Motor neuron (in vitro differentiated cells): ENCODE measurements at regions not wholly inside any gene's neighbourhood (a gene's known extent, or its start where the extent isn't known, plus 50 kb on each side); places are given as distances from the start of the nearest gene placed in this dataset.
A peak's percentile ranks its signal among the peaks of the same experiment; 100 is the strongest.
"Not testable (repeated sequence)": the region's sequence is repeated elsewhere in the genome, so short reads cannot be mapped to it uniquely, and the experiment has no call there.

Source experiments
- ATAC-seq, 8 experiments: fragments of 200-7000 bp; cut with Tn5 transposase; replicated peaks in 6 of 8; 2 replicates each; pipeline ENCODE4 v1.8.0; 2021; ENCODE audit warnings: mild to moderate bottlenecking in 8 of 8, moderate library complexity in 8 of 8
- H3K27ac ChIP-seq, 2 donors: fragments of 250-450 bp; sonication (Bioruptor Pico); 2 replicates each; pipeline ENCODE4 v1.9.0; 2021; ENCODE audit warnings: antibody characterized with exemption in 2 of 2, mild to moderate bottlenecking in 2 of 2, moderate library complexity in 1 of 2
- H3K4me1 ChIP-seq, 2 donors: fragments of 250-450 bp; sonication (Bioruptor Pico); replicated peaks in 1 of 2; 2 replicates each; pipeline ENCODE4 v1.6.1; 2021; ENCODE audit warnings: antibody characterized with exemption in 2 of 2, mild to moderate bottlenecking in 2 of 2, moderate library complexity in 1 of 2
- H3K4me3 ChIP-seq, 5 donors: fragments of 250-450 bp; sonication (Bioruptor Pico); 2 replicates each; pipeline ENCODE4 v1.9.0; 2021; ENCODE audit warnings: antibody characterized with exemption in 5 of 5, mild to moderate bottlenecking in 5 of 5, moderate library complexity in 4 of 5
- WGBS, 10 experiments: fragments of 450-650 bp; shearing (Covaris generic); methylation state at CpG; one replicate each; pipeline ENCODE4 v1.0.0; 2022; 5-methylcytosine and 5-hydroxymethylcytosine counted together
- in situ Hi-C, 9 experiments: fragments of 400-800 bp; cut with MboI; loops; one replicate each; pipeline ENCODE4 v1.15.0; 2021; ENCODE audit warnings: low sequenced_read_pairs in 9 of 9, low pct_unique_long_range_greater_than_20kb in 2 of 9; ENCODE audit not compliant: unreplicated experiment in 9 of 9

DNA sequence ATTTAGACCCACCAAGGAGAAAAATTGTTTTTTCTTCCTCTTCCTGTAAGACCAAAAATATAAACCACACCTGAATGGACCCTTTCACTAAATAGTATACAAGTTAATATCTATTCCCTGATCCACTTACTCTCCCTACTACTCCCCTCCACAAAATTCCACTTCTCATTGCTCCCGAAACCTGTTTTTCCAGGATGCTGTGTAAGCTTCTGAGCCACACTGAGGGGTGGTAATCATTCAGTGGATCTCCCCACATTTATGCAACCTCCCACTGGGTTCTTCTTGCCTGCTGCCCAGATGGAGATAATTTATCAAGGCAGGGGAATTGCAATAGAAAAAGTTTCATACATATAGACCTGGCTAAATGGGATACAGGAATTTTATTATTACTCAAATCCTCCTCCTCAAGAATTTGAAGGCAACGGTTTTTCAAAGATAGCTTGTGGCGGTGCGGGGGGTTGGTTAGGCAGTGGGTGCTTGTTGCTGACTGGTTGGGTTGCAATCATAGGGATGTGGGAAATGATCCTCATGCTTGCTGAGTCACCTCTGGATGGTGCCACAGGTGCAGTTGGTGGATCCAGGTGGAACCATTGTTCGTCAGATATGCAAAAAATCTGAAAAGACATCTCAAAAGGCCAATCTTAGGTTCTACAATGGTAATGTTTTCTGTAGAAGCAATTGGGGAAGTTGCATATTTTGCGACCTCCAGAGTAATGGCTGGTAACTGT is 970.3 kb downstream of the CNTNAP5 start:
- in situ Hi-C loops: no loop called here
- WGBS, 10 experiments: 20 to 93% (median 75%) methylated on average over 1 to 5 of the region's 6 CpGs
- Histone ChIP-seq H3K27ac (no peak overlapping the region), H3K4me1 (peaks cover 0 to 8% of the 10 kb centered on the region in 2 donors), H3K4me3 (no peak overlapping the region)
- no peak for ATAC-seq

DNA sequence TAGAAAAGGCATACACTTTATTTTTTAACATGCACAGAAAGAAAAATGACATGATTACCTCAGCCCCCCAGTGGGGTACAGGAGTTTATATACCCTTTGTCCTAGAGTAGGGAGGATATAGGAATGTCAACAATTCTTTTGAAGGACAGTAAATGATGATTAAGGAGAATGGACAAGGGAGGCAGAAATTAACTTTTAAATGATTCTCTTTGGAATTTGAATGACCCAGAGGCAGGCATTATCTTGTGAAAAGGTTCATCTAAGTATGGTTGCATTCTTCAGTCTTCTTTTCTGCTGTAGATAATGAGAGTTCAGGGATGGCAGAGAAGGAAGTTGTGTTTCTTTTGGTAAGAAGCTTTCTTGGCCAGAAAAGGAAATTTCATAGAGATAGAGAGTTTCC is 971.3 kb downstream of the CNTNAP5 start:
- H3K4me1 ChIP-seq: peaks cover 0 to 8% of the 10 kb centered on the region in 2 donors
- no peak for ATAC-seq
- H3K27ac ChIP-seq: no peak overlapping the region
- in situ Hi-C loops: no loop called here
- no peak overlapping the region for H3K4me3 ChIP-seq

DNA sequence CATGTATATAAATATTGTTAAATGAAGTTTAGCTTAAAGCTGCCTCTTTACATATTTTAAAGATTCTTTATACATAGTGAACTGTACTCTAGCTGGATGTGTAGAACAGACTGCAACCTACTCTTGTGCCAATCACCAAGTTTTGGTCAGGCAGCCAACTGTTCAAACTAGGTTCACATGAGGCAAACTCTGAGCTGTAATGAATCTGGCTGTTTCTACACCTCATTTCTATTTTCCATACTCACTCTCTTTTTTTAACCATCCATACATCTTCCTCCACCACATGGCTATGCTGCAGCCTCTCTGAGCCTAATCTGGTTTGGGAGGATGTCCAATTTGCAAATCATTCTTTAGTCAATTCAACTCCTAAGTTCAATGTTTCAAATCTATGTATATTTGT is 974.8 kb downstream of the CNTNAP5 start:
- ATAC-seq: no peak
- in situ Hi-C loops: no loop called here
- H3K27ac ChIP-seq: no peak overlapping the region
- peaks cover 0 to 8% of the 10 kb centered on the region in 2 donors for H3K4me1 ChIP-seq
- no peak overlapping the region for H3K4me3 ChIP-seq

DNA sequence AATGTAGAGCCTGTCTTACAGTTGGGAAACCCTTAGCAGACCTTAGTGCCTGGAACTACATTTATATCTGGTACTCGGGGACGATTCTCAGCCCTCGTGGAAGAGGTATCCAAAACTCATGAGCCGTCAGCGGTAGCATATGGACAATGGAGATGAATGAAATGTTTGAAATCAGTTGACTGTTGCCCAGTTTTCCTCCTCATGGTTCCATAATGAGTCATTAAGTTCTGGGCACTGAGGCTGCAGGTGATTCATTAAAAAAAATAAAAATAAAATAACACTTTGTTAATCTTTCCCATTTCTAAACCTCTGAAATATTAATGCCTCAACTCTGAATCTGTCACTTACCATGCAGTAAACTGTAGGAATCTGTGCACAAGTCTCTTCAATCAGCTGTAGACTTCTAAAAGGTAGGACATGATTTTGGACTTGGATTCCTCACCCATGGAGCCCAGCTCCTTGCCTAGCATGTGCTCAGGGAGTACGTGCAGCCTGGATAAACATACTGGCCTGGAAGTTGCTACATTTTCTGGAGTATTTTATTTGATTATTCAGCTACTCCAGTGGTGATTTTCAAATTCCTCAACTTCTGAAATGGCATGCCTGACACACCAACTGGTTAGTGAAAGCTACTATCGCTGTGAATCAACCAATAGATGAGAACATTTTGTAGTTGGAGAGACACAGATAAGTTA is 979.2 kb downstream of the CNTNAP5 start:
- no peak overlapping the region for H3K27ac ChIP-seq
- no peak overlapping the region for H3K4me3 ChIP-seq
- 18 to 100% (median 77%) methylated on average over 1 to 7 of the region's 7 CpGs for WGBS, 10 experiments
- peaks cover 0 to 3% of the 10 kb centered on the region in 2 donors for H3K4me1 ChIP-seq
- ATAC-seq: no peak
- in situ Hi-C loops: no loop called here

DNA sequence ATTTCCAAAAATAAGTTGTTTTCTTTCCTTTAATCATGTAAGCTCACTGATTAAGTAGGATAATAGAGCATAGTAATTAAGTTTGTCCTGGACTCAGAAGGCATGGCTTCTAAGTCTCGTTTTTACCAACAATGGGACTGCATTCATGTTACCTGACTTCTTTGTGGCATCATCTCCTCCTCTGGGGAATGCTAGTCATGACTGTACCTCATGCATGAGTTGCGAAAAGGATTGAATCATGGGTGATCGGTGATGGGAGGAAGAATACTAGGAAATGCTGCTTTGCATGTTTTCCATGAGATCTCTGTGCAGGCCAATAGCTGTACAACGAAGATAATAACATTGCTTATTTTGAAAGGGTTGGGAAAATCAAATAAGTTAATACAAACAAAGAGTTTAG is 981.6 kb downstream of the CNTNAP5 start:
- ATAC-seq: no peak
- peaks cover 0 to 3% of the 10 kb centered on the region in 2 donors for H3K4me1 ChIP-seq
- no peak overlapping the region for H3K4me3 ChIP-seq
- in situ Hi-C loops: no loop called here
- no peak overlapping the region for H3K27ac ChIP-seq
- 4 to 88% (median 40%) methylated on average over 2 to 4 of the region's 4 CpGs; no CpG with 5 or more reads in 1 of the 10 experiments for WGBS, 10 experiments

DNA sequence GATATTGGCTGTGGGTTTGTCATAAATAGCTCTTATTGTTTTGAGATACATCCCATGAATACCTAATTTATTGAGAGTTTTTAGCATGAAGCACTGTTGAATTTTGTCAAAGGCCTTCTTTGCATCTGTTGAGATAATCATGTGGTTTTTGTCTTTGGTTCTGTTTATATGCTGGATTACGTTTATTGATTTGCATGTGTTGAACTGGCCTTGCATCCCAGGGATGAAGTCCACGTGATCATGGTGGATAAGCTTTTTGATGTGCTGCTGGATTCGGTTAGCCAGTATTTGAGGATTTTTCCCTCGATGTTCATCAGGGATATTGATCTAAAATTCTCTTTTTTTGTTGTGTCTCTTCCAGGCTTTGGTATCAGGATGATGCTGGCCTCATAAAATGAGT is 1003.6 kb downstream of the CNTNAP5 start:
- H3K4me1 ChIP-seq, in situ Hi-C loops, H3K27ac ChIP-seq, H3K4me3 ChIP-seq, ATAC-seq: not testable (repeated sequence)
- 28 to 100% (median 94%) methylated on average over 1 to 4 of the region's 4 CpGs; no CpG with 5 or more reads in 6 of the 10 experiments for WGBS, 10 experiments

DNA sequence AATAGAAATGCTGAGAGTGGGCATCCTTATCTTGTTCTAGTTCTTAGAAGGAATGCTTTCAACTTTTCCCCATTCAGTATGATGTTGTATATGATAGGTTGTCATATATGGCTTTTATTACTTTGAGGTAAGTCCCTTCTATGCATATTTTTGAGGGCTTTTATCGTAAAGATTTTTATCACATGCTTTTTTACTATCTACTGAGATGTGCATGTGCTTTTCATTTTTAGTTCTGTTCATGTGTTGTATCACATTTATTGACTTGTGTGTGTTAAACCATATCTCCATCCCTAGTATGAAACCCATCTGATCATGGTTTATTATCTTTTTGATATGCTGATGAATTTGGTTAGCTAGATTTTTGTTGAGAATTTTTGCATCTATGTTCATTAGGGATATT is 1008.8 kb downstream of the CNTNAP5 start:
- no peak for ATAC-seq
- H3K4me3 ChIP-seq: no peak overlapping the region
- in situ Hi-C loops: no loop called here
- 0 to 100% (median 84%) methylated on average over 1 of the region's 1 CpG; no CpG with 5 or more reads in 2 of the 10 experiments for WGBS, 10 experiments
- H3K4me1 ChIP-seq: no peaks in the 10 kb centered on the region
- H3K27ac ChIP-seq: no peak overlapping the region

DNA sequence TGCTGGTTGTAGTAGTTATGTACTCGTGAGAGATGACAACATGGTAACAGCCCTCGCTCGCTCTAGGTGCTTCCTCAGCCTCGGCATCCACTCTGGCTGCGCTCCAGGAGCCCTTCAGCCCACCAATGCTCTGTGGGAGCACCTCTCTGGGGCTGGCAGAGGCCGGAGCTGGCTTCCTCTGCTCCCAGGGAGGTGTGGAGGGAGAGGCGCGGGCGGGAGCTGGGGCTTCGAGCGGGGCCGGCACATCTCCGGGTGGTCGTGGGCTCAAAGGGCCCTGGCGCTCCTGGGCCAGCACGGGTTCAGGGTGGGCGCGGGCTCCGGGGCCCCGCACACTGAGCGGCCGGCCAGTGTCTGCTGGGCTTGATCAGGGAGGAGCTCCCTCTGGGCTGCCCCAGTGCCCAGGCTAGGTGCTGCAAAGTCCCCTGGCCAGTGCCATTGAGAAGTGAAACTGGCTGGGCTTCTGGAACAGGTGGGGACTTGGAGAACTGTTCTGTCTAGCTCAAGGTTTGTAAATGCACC is 1012.1 kb downstream of the CNTNAP5 start:
- in situ Hi-C loops: no loop called here
- peak in 1 of 8 experiments; percentile 41 for ATAC-seq
- Histone ChIP-seq H3K4me1 (no peaks in the 10 kb centered on the region), H3K4me3 (no peak overlapping the region), H3K27ac (no peak overlapping the region)
- 20 to 88% (median 81%) methylated on average over 1 to 5 of the region's 22 CpGs; no CpG with 5 or more reads in 3 of the 10 experiments for WGBS, 10 experiments

DNA sequence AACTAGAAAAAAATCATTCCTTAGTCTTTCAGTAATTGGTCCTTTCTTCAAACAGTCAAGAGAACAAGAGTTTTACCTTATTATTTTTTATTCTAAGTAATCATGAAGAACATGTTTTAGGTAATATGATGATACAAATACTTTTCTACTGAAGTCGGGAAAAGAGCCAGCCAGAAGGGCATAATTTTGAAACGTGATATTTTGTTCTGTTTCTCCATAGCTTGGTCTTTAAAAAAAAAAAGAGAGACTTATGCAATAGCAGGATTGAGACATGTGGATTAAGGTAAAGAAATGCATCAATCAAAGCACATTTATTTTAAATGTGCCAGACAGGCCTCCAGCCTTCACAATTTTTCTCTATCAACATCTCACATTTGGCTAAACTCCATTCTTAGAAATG is 1016.8 kb downstream of the CNTNAP5 start:
- 0 to 90% (median 76%) methylated on average over 2 of the region's 2 CpGs; no CpG with 5 or more reads in 2 of the 10 experiments for WGBS, 10 experiments
- H3K4me1 ChIP-seq: no peaks in the 10 kb centered on the region
- in situ Hi-C loops: no loop called here

DNA sequence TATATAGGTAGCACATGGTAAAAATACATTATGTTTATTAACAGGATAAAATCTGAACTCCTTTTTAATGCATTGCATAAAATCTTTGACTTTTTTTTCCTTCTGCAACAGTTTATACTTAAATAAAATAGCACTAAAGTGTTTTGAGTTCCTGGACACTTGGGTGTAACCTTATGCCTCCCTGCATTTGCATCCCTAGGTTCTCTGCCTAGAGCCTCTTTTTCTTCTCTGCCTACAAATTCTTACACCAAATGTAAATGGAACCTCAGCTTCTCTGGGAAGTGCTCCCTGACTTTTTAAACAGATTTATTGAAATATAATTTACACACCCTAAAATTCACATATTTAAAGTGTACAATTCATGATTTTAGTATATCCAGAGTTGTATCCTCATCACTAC is 1017.6 kb downstream of the CNTNAP5 start:
- no peak overlapping the region for H3K4me3 ChIP-seq
- peak in 3 of 8 experiments; percentile 70 to 93 (median 89) for ATAC-seq
- H3K27ac ChIP-seq: no peak overlapping the region
- in situ Hi-C loops: no loop called here
- H3K4me1 ChIP-seq: no peaks in the 10 kb centered on the region

More for the DNA sequence above, 1016.8 kb downstream of the CNTNAP5 start:
- Histone ChIP-seq H3K4me3 (no peak overlapping the region), H3K27ac (no peak overlapping the region)
- ATAC-seq: no peak

DNA sequence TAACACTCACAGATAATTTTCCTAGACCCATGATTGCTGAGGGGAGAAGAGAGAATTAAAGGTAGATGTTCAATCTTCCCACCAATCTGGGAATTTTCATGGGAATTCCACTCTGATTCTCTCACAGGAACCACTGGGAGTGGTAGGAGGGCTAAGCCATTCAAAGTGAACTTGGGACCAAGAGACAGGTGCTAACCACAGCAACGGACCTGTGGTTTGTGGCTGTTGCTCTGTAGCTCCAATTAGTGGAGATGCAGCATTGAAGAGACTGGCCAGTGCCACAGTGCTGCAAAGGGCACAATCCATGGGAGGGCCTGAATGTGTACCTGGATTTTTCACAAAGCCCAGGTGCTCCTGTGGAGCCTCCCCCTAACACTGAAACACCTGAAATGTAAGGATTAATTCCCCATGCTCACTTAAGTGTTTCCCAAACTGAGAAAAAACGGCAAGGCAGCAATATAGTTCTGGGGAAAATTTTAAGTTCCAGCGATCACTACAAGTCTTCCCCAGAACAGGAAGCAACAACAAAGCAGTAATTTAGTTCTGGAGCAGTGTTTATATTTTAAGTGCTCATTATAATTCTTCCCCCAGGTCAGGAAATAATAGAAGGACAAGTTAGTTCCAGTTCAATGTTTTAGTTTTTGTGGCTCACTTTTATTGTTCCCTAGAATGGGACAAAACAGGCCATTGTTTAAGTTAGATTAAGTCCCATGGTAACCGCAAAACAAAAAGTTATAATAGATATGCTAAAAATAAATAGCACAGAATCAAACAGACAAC is 1045.8 kb downstream of the CNTNAP5 start:
- in situ Hi-C loops: no loop called here
- 19 to 85% (median 71%) methylated on average over 3 to 4 of the region's 4 CpGs; no CpG with 5 or more reads in 1 of the 10 experiments for WGBS, 10 experiments
- Histone ChIP-seq H3K4me1 (no peaks in the 10 kb centered on the region), H3K27ac (no peak overlapping the region), H3K4me3 (no peak overlapping the region)
- no peak for ATAC-seq

DNA sequence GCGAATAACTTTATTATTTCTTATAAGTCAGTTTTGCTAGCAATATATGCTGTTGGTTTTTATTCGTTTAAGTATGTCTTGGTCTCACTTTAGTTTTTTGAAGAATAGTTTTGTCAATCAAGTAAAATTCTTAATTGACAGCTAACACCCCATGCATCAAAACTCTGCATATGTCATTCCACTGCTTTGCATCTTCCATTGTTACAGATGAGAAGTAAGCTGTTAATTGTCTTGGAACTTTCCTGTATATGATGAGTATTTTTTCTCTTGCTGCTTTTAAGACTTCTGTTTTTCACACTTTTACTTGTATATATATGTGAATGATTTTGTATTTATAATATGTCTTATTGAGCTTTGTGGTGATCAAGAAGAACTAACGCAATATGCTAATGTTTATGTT is 1048.4 kb downstream of the CNTNAP5 start:
- WGBS, 10 experiments: 48 to 100% (median 75%) methylated on average over 1 to 3 of the region's 3 CpGs
- no peak for ATAC-seq

DNA sequence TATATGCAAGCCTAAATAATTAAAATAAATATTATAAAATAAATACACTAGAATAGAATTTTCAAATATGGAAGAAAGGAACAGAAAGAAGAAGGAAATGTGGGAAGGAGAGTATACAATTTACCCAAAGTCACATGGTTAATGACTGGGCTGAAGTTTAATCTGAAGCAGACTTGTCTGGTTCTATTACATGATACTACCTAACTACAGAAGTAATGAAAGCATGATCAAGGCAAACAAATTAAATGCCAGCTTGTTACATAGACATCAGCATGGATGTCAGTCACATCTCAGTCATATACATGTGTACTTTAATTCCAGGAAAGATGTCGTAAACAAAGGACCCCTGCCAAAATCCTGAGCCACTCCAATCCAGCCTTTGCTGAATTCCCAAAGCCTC is 1060.8 kb downstream of the CNTNAP5 start:
- H3K4me1 ChIP-seq: no peaks in the 10 kb centered on the region
- no peak overlapping the region for H3K27ac ChIP-seq
- in situ Hi-C loops: no loop called here
- H3K4me3 ChIP-seq: no peak overlapping the region
- no peak for ATAC-seq
- 0 to 100% (median 58%) methylated on average over 1 of the region's 1 CpG; no CpG with 5 or more reads in 4 of the 10 experiments for WGBS, 10 experiments

More for the DNA sequence above, 1048.4 kb downstream of the CNTNAP5 start:
- H3K4me3 ChIP-seq: no peak overlapping the region
- H3K27ac ChIP-seq: no peak overlapping the region
- in situ Hi-C loops: no loop called here
- no peaks in the 10 kb centered on the region for H3K4me1 ChIP-seq
